Epithelial cell of proximal tubule (primary cell): ENCODE measurements at regions not wholly inside any gene's neighbourhood (a gene's known extent, or its start where the extent isn't known, plus 50 kb on each side); places are given as distances from the start of the nearest gene placed in this dataset.
"Not testable (repeated sequence)": the region's sequence is repeated elsewhere in the genome, so short reads cannot be mapped to it uniquely, and the experiment has no call there.

ENCODE experiments used
- DNase-seq: peaks from one replicate; pipeline ENCODE4 v3.0.0-alpha.2; 2011; ENCODE audit warnings: low read depth
- H3K4me3 ChIP-seq: 2 replicates; pipeline ENCODE4 v1.5.1; 2011; ENCODE audit warnings: low read depth, mild to moderate bottlenecking, low read length
- TF ChIP-seq, protein P1 (sequence below): conservative IDR thresholded peaks from 2 replicates; pipeline ENCODE4 v1.5.1; 2012; ENCODE audit warnings: low read depth, mild to moderate bottlenecking, low read length

DNA sequence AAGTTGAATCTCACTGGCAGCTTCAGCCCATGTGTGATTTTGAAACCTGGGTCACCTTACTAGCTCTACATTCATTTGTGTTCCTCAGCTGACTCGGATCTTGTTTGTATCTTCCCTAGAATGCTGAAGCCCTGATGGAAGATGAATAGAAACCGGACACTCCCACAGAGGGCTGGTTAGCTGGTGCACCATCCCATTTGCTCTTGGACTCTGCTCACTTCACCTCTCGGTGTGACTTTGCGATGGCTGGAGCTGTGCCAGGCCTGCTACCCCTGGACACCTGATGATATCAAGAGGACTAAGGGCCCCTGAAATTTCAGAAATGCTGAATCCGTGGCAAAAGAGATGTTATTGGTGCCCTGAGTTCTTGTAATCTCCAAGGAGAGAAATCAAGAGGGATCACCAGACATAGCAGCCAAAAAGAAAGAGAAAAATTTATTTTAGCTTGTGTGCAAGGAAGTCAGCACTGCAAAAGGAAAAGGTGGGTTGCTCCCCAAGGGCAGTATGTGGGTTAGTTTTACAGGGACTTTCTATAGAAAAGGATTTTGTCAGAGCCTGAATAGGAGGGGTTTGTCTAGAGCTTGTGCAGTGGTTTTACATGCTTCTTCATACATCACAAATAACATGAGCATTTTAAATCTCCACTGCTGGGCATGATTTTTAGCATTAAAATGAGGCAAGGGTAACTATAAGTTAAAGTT, 426.3 kb upstream of the NOX3 start:
- no peak overlapping the region for H3K4me3 ChIP-seq
- DNase-seq, result no peak
- TF ChIP-seq, protein P1, sequence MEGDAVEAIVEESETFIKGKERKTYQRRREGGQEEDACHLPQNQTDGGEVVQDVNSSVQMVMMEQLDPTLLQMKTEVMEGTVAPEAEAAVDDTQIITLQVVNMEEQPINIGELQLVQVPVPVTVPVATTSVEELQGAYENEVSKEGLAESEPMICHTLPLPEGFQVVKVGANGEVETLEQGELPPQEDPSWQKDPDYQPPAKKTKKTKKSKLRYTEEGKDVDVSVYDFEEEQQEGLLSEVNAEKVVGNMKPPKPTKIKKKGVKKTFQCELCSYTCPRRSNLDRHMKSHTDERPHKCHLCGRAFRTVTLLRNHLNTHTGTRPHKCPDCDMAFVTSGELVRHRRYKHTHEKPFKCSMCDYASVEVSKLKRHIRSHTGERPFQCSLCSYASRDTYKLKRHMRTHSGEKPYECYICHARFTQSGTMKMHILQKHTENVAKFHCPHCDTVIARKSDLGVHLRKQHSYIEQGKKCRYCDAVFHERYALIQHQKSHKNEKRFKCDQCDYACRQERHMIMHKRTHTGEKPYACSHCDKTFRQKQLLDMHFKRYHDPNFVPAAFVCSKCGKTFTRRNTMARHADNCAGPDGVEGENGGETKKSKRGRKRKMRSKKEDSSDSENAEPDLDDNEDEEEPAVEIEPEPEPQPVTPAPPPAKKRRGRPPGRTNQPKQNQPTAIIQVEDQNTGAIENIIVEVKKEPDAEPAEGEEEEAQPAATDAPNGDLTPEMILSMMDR, result no peak

DNA sequence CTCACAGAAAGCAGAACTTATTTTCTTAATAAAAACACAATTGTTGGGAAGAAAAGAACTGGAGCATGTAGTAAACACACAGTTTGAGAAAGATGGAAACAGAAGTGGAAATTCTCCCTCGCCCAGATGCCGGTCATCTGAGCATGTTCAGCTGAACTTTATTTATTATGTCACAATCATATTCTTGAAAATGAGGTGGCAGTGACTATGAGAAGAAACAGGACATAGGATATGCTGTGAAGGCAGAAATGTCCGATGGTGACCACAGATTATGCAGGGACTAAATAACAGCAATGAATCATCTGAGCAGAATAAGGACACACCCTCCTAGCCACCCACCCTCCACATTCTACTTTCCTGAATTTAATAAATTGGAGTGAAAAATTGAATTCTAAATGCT, 425.3 kb upstream of the NOX3 start:
- no peak overlapping the region for H3K4me3 ChIP-seq
- no peak for DNase-seq
- TF ChIP-seq, protein P1, result no peak

DNA sequence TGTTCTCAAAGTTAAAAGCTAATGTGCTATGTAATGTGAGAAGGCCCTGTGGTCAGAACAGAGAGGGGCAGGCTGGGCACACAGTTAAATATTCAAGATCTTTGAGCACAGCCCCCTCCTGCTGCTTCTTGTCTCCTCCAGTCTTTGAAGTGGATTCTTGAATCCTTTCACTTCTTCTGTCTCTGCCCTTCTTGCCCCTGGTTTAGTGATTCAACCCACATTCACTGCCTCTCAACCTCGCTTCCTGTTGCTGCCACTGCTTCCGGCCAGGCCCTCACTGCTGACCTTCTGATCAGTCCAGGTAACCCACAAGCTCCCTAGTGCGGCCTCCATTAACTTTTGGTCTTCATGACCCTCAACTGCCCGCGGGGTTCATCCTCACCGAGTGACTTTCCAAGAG, 417.3 kb upstream of the NOX3 start:
- no peak for DNase-seq
- no peak overlapping the region for H3K4me3 ChIP-seq
- TF ChIP-seq, protein P1, result no peak

DNA sequence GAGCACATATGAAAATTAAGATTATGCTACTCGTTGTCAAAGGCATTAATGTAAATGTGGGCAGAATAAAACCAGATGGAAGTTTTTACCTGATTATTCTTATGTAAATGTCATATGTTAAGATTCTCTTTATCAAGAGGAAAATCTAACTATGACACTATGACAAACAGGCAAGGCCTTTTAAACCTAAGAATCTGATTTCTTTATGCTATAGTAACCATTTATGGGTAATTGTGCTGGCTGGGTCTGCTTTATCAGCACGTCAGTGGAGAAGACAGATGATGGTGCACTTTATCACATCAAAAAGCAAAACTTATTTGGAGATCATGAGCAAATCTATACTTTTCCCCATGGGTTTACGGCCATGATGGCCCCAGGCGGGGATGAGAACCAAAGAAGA, 412.0 kb upstream of the NOX3 start:
- H3K4me3 ChIP-seq, result no peak overlapping the region
- TF ChIP-seq, protein P1, result no peak
- DNase-seq, result no peak

DNA sequence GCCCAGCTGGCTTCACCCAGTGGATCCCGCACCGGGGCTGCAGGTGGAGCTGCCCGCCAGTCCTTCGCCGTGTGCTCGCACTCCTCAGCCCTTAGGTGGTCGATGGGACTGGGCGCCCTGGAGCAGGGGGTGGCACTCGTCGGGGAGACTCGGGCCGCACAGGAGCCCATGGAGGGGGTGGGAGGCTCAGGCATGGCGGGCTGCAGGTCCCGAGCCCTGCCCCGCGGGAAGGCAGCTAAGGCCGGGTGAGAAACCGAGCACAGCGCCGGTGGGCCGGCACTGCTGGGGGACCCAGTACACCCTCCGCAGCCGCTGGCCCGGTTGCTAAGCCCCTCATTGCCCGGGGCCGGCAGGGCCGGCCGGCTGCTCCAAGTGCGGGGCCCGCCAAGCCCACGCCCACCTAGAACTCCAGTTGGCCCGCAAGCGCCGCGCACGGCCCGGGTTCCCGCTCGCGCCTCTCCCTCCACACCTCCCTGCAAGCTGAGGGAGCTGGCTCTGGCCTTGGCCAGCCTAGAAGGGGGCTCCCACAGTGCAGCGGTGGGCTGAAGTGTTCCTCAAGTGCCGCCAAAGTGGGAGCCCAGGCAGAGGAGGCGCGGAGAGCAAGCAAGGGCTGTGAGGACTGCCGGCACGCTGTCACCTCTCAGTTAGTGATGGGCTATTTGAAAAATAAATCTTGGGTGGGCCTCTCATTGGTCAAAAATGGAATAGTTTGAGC, 411.2 kb upstream of the NOX3 start:
- H3K4me3 ChIP-seq, DNase-seq: not testable (repeated sequence)

DNA sequence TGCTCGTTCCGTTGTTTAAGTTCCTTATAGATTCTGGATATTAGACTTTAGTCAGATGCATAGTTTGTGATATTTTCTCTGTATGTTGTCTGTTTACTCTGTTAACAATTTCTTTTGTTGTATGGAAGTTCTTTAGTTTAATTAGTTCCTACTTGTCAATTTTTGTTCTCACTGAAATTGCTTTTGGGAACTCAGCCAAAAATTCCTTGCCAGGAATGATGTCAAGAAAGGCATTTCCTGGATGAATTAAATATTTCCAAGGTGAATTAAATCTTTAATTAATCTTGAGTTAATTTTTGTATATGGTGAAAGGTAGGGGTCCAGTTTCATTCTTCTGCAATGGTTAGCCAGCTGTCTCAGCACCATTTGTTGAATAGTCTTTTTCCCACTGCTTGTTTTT, 406.2 kb upstream of the NOX3 start:
- DNase-seq, result no peak
- TF ChIP-seq, protein P1, result no peak
- H3K4me3 ChIP-seq, result no peak overlapping the region

DNA sequence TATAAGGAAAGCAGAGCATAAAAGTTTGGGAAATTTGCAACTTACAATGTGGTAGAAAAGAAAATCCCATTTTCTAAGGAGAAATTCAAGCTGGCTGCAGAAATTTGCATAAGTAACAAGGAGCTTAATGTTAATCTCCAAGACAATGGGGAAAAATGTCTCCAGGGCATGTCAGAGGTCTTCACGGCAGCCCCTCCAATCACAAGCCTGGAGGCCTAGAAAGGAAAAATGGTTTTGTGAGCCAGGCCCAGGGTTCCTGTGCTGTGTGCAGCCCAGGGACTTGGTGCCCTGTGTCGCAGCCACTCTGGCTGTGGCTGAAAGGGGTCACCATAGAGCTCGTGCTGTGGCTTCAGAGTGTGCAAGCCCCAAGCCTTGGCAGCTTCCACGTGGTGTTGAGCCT, 403.3 kb upstream of the NOX3 start:
- not testable (repeated sequence) for DNase-seq, H3K4me3 ChIP-seq

DNA sequence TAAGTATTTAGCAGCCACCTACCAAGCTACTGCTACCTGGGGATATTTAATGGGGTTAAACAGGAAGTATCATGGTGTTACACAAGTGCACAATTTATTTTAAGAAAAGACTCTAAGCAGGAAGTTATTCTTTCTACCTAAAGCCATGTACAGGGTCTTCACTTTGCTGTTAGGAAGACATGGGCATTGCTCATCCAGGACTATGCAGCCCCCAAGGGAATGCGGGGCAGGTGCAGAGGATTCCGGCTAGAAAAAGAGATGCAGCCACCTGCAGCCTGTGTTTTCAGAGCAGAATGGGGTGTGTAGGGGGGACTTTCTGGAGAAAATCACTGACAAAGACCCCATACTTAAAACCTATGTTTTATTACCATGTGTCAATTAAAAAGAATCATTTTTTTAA, 399.1 kb upstream of the NOX3 start:
- TF ChIP-seq, protein P1, result no peak
- no peak overlapping the region for H3K4me3 ChIP-seq
- no peak for DNase-seq
